Stomach (tissue), 4 donors: ENCODE measurements at regions not wholly inside any gene's neighbourhood (a gene's known extent, or its start where the extent isn't known, plus 50 kb on each side); places are given as distances from the start of the nearest gene placed in this dataset.

ENCODE experiments used
- POLR2A ChIP-seq, 4 donors: fragments of 450-650 bp; IDR thresholded peaks; one replicate each; pipeline ENCODE4 v1.6.1; 2016; ENCODE audit warnings: antibody characterized with exemption in 4 of 4, control low read depth in 2 of 4, mild to moderate bottlenecking in 1 of 4, moderate library complexity in 1 of 4
- POLR2AphosphoS5 ChIP-seq, 3 donors: sonication (generic); formaldehyde crosslinking; IDR thresholded peaks; one replicate each; pipeline ENCODE4 v1.6.1; 2016; ENCODE audit warnings: antibody characterized with exemption in 3 of 3
- TF ChIP-seq, protein P1 (sequence below), 7 experiments: fragments of 450-650 bp in 4 of 7; fragments of 200-600 bp in 3 of 7; sonication (generic) in 3 of 7; IDR thresholded peaks; one replicate each; pipeline ENCODE4 v1.5.1; 2016 to 2019; ENCODE audit warnings: antibody characterized with exemption in 7 of 7, control low read depth in 2 of 7, mild to moderate bottlenecking in 1 of 7

- TF ChIP-seq POLR2A (IDR thresholded peaks at IDR 0.05) (no peak), POLR2AphosphoS5 (IDR thresholded peaks at IDR 0.05) (no peak)
- TF ChIP-seq, protein P1, sequence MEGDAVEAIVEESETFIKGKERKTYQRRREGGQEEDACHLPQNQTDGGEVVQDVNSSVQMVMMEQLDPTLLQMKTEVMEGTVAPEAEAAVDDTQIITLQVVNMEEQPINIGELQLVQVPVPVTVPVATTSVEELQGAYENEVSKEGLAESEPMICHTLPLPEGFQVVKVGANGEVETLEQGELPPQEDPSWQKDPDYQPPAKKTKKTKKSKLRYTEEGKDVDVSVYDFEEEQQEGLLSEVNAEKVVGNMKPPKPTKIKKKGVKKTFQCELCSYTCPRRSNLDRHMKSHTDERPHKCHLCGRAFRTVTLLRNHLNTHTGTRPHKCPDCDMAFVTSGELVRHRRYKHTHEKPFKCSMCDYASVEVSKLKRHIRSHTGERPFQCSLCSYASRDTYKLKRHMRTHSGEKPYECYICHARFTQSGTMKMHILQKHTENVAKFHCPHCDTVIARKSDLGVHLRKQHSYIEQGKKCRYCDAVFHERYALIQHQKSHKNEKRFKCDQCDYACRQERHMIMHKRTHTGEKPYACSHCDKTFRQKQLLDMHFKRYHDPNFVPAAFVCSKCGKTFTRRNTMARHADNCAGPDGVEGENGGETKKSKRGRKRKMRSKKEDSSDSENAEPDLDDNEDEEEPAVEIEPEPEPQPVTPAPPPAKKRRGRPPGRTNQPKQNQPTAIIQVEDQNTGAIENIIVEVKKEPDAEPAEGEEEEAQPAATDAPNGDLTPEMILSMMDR (IDR thresholded peaks at IDR 0.05) = no peak
Measured at GRCh38 chr7:156534925-156535324, 105.6 kb upstream of the RNF32 start.
